Fibroblast of peridontal ligament (primary cell): ENCODE measurements at regions not wholly inside any gene's neighbourhood (a gene's known extent, or its start where the extent isn't known, plus 50 kb on each side); places are given as distances from the start of the nearest gene placed in this dataset.

Source experiments
- DNase-seq: peaks from one replicate; pipeline ENCODE4 v3.0.0-alpha.2; 2010; ENCODE audit errors: extremely low read depth

DNA sequence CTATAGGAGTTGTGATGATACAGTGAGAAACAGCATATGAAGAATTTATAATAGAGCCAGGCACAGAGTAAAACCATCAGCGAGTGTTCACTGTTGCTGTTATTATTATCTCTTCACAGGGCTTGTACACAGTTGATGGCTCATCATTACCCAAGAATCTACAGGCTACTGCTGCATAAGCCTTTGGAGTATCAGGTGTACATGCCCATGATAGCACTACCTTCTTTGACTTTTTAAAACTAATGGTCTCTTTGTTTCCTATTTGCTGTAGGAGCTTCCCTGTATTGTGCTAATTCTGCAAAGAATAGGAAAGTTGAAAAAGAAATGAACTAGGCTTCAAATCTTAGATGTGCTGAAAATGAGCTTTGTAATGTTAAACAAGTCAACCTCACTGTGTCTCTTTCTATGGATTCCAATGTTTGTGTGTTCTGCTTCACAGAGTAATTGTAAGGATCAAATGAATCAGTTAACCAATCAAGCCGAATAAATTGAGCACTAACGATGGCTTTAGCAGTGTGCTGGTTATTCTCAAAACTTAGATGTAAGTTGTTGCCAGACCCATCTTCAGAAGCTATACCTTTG is 138.8 kb downstream of the TUSC7 start:
- DNase-seq = no peak

DNA sequence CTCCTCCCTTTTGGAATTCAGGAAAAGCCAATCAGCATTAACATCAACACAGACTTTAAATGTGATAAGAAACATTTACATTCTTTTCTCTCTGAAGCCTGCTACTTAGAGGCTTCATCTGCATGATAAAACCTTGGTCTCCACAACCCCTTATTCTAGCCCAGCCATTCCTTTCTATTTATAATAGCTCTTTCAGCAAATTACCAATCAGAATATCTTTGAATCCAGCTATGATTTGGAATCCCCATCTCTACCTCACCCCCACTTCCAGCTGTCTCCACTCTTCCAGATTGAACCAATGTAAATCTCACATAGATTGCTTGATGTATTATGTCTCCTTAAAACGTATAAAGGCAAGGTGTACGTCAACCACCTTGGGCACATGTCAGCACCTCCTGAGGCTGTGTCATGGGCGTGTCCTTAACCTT is 139.7 kb downstream of the TUSC7 start:
- DNase-seq = no peak

DNA sequence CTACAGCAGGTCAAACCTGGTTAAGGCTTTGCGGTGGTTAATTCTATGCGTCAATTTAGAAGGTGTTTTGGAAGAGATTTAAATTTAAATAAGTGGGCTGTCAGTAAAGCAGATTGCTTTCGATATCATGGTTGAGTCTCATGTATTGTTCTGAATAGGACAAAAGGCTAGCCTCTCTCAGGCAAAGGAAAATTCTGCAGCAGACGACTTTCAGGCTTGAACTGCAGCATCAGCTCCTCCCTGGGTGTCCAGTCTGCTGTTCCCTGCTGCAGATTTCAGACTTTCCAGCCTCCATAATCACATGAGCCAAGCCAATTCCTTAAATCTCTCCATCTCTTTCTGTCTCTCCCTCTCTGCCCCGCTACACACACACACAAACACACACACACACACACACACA is 143.2 kb downstream of the TUSC7 start:
- no peak for DNase-seq

DNA sequence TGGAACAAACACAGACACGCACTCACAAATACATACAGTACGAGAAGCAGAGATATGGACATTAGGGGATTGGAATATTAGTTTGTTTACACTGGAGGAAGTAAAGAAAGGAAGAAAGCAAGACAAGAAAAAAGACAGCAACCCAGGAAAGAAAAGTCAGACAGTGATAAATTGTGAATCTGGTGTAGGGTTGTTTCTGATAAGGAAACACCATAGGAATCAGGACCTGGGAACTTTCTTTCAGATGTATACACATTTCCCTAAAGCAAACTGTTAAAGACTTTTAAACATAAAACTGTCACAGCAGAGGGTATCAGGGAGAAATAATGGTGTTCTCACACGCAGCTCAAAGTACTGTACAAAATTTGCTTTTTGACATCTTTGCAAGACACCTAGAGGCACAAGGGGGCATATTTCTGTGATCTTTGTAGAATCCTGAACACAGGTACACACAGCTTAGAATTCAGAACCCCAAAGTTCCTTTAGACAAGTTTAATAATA is 153.7 kb downstream of the TUSC7 start:
- no peak for DNase-seq

DNA sequence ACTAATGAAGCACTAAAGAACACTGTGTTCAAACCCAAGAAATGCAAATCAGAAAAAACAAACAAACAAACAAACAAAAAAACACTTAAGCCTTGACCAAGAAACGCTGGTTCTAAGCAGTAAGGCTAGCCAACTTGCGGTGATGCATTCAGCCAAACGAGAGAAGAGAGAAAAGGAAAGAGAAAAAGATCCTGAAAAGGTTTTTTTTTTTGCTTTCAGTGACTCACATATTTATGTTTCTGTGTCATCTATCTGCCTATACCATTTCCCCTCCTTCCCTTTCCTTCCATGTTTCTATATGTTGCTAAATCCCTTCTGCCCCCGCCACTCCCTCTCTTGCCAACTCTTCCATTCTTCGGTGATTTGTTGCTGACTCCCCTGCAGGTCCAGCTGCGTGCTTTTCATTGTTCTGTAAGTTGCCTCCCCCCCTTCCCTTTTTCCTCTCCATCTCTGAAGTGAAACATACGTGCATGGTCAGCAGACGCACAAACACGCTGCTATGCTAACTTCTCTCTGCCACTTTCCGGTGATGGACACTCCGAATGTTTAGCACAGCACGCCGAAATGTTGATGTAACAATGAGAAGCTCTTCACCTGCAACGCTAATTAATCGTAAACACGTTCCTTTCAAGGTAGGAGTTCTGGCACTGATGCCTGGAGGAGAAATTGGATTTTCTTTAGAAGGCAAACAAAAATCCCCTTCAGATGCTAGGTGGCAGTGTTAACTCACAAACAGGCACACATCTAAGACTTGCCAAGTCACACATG is 154.4 kb downstream of the TUSC7 start:
- DNase-seq = peak; percentile 80

DNA sequence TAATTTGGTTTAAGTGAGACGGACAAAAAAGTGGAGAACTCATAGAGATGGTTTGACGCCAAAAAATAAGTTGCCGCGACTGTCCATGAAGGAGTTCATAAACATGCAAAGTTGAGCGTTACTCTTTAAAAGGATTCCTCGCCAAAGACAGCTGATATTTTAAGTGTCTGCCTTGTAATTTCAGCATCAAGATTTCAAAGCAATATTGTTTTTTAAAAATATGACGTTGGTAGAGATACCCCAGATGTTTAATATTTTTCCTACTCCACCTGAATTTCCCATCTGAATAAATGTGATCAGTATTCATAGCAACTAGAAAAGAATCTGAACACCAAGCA is 155.0 kb downstream of the TUSC7 start:
- no peak for DNase-seq

DNA sequence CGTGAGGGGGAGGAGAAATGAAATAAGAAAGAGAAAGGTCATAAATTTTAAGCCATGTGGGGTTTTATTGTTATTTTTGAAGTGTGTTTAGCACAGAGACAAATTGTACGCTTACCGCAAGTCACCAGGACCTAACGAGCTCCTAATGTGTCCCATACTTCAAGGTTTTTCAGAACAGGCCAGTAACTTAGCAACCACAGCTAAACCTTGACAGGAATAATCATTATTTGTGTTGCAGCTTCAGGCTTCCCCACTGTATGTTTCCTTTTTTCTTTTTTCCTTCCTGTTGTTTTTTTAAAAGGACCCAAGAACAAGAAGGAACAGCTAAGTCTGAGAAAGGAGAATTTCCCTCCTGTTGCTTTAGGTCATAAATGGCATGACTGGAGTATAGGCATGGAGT is 160.8 kb downstream of the TUSC7 start:
- DNase-seq = no peak

DNA sequence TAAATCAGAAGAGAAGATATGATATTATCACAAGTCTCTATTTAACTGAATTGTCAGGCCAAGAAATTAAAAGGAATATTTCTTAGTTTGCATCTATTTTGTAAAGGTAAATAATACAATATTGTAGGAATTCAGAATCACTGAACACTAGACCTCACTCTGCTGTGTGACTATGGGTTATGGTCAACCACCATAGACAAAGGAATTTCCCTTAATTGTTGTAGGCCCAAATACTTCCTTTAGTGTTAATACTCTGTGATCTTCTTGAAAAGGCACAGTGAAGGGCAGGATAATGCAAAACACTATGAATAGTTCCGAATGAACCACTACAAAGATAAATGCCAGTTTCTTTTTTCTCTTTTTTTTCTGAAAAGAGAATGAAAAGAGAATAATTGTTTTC is 162.3 kb downstream of the TUSC7 start:
- DNase-seq = no peak

DNA sequence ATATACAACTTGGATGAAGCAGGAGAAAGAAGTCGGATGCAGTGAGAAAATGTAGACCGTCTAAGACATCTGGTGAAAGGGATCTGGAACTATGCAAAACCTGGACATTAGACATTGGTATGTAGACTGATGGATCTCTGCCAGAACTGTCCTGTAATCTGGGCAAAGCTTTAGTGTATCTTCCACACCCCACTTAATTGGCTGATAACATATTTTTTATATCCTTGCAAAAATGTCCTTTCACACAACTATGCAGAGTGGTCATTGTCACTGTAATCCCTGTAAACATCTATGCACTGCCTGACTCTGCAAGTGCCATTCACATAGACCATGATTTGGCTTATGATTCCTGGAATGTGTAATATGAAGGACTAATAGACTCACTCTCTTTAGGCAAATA is 163.1 kb downstream of the TUSC7 start:
- no peak for DNase-seq

DNA sequence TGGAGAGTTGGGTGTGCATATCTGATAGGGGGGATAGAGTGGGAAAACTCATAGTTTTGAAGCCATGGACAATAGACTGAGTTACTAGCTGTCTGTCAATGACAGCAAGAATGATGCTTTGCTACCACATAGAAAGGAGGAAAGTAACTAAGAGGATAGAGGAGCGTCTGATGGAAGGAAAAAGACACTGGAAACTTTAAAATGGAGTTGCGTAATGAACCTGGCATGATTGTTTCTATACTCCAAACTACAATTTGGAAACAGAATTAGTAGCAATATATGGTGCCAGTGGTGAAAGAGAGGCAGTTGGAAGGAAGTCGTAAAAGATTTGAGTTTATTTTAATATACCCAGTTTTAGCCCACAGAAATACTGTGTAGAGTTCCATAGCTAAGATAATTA is 163.6 kb downstream of the TUSC7 start:
- DNase-seq = no peak

DNA sequence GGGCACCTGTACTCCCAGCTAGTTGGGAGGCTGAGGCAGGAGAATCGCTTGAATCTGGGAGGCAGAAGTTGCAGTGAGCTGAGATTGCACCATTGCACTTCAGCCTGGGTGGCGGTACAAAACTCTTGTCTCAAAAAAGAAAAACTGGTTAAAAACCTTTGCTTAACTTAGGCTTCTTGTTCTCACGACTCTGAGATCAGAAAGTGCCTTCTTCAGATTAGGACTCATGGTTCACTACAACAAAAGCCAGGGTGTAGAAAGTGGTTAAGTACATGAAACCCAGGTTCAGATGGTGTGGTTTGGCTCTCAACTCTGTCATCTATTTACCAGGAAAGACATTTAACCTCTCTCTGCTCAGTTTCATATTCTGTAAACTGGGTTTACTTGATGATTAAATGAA is 168.4 kb downstream of the TUSC7 start:
- DNase-seq = no peak

DNA sequence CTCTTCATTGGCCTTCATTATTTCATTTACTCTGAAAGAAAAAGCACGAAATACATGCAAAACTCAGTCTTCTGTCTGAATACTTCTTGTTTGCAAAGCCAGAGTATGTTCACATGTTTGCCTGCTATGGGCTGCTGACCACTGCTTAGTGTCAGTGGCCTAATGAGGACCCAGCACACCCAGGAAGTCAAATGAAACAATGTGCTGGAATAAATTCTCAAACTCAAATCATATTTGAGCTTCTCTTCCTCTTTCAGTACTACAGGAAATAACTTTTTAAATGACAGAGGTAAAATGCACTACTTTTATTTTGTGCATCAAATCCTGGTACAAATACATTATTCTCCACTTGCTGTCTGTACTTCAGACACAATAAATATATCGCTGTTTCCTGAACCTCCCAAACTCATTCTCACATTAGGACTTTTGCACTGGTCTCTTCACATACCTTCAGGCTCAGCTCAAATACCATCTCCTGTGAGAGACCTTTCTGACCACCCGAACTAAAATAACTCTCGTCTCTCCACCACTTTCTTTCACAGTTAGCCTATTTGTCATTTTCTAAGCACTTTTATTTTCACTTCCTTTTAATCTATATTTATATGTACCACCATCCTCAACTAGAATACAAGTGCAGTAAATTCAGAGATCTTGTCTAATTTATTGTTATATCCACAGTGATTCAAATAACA is 176.8 kb downstream of the TUSC7 start:
- no peak for DNase-seq

DNA sequence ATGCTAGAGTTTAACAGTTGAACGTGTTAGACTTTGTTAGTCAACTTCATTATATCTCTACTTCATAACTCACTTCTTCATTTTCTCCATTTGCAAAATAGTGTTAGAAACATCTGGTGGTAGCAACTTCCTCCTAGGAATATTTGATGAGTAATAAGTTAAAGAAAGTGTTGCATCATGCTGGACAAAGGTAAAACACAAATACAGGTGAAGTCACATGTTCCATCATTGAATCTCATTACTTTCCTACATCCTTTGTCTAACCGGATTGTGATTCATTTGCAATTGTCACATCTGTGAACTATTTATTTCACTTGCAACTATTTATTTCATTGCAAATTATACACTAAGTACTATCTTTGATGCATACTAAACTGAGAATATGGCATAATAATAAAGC is 186.5 kb downstream of the TUSC7 start:
- no peak for DNase-seq

DNA sequence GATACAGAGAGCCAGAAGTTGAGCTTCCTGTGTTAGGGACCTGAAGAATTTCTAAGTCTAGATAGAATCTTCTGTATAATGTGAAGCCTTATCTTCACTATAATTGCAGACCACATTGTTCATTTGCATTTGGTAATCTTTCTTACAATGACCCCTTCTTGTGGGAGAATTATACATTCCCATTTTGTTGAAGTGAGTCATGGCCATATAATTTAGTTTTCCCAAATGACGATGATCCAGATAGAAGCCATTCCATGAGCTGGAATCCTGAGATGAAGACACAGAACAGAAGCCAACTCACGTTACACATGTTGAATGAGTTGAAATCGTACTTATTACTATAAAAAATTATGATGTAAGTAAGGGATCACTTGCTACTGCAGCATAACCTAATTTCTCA is 187.8 kb downstream of the TUSC7 start:
- peak; percentile 58 for DNase-seq

DNA sequence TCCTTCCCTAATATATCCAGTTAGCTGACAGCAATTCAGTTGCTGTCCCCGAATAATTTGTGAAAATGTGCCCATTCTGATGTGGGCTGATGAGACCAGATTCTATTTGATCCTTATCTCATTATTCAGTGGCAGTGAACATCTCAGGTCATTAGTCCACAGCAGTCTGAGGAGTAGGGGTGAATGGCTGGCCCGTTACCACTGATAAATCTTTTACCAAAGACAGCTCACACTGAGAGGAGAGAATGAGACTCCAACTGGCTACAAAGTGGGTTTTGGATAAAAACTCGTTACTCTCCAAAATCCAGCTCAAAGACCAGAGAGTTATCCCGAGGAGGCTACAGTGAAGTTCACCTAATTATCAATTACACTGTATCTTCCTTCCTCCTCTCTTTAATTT is 189.7 kb downstream of the TUSC7 start:
- DNase-seq = no peak

DNA sequence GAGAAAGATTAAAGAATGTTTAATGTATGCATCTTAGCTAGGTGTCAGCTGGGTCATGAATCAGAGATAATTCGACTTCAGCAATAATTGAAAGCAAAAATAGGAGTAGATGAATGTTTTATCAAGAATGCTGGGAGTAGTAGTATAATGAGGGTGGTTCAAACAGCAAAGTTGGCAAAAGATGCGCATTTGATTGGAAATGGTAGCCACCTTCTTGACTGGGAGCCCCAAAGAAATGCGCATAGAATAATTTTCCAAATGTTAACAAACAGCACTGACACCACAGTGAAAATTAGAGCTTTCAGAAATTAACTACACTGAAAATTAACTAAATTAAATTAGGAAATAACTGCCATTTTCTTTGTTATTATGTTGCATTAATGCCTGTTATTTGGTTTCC is 195.8 kb downstream of the TUSC7 start:
- no peak for DNase-seq

DNA sequence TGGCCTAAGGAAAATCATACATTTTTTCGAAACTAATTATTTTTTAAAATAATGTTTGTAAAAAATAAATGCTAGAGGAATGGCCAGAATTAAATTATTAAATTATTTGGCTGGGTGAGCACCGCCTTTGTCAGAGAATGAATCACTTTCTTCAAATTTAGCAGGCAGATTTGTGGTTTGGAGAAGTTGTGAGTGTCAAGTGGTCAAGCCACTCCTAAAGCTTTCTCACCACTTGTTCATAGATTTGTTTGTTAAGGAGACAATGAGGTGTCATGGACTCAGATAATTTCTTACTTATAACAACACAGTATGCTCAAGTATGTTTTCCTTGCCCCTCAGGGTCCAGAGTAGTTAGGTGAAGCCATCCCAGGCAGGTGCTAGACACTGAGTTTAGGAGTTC is 196.2 kb downstream of the TUSC7 start:
- no peak for DNase-seq

DNA sequence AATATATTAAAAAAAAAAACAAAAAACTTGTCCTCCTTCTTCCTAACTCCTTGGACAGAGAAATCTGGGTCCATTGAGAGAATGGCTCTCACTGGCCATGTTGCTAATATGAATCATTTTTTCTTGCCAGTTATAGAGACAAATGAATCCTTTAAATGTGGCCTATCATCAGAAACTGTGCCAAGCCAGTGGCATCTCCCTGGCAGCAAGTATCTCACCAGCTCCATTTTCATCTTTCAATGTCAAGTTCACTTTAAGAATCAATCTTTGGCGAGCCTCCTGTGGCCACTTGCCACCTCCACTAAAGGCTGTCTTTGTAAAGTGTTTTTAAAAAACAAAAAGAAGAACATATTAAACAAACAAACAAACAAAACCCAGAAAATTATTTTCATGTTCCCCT is 202.5 kb downstream of the TUSC7 start:
- DNase-seq = no peak

DNA sequence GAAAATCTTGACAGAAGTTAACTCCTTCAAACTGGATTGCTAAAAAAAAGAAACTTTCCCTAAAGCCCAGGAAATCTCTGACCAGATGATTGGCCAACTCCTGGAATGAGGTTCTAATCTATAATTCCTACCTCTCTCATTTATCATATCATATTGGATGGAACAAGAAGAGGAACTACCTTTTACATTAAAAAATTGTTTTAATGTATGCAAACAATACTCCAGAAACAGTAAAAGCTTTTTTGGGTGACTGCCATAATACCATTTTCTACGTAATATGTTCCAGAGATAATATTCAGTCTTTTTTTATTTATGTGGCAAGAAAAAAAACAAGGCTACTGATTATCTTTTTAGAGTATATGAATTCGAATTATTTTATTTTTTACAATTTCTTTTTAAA is 204.4 kb downstream of the TUSC7 start:
- no peak for DNase-seq

DNA sequence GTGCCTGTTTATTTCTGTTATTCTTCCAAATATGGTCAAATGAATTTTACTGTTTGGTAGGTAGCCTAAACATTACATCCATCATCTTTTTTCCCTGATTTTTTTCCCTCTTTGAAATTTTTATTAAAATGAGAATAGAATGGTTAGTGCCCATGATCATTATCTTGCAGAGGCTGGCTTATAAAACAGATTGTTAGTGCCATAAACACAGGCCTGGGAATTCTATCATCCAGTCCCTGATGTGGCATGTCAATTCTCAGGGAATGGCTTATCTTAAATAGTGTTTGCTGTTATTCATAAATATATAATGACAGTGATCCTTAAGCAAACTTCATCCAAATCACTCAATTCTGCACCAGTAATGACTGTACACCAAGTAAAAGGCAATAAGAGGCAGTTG is 207.3 kb downstream of the TUSC7 start:
- DNase-seq = no peak

DNA sequence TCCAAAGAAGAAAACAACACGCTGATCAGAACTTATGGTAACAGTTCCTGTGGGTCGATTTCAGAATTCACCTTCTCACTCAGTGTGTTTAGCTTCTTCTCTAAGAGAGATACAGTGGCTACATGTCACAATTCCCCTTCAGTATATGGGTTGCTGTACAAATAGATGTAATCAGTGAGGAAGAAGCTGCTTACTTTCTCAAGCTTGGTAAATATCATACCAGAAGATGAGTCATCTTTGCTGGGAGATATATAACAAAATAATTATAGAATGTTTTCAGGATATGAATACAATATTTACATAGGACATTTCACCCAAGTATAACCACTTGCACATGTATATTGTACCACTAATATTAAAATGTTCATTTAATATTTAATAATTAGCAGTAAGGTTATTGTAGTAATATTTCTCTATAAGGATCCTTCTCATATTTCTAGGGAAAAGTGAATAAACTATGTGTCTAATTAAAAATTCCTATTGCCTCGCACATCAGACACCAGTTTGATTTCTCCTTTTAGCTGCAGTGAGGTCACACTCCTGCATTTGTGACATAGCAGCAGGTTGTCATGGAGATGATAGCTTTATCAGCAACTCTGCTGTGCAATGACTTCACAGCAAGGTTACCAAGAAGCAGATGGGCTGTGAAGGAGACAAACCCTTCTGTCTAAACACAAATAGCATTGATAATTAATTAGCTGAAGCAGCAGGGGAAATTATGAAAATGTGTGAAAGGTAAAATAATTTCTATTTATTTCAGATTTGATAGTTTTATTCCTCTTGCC is 211.4 kb downstream of the TUSC7 start:
- peak; percentile 10 for DNase-seq

DNA sequence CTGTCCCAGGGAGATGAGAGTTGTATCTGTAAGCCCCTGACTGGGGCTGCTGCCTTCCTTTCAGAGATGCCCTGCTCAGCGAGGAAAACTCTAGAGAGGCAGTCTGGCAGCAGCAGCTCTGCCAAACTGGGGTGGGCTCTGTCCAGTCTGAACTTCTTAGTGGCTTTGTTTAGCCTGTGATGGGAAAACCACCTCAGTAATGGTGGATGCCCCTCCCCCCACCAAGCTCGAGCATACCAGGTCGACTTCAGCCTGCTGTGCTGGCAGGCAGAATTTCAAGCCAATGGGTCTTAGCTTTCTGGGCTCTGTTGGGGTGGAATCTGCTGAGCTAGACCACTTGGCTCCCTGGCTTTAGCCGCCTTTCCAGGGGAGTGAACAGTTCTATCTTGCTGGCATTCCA is 218.3 kb downstream of the TUSC7 start:
- DNase-seq = no peak
